ENCODE measurements at regions not wholly inside any gene's neighbourhood (a gene's known extent, or its start where the extent isn't known, plus 50 kb on each side); places are given as distances from the start of the nearest gene placed in this dataset.
A peak's percentile ranks its signal among the peaks of the same experiment; 100 is the strongest.

- DNase-seq (ENCODE audit: low read depth) = no peak
These were observed 831.0 kb downstream of the C6orf118 start for GRCh38 chr6:164478426-164478825.

GRCh38 chr6:164477790-164478189, 831.6 kb downstream of the C6orf118 start:
- DNase-seq (ENCODE audit: low read depth) = no peak

- DNase-seq (ENCODE audit: low read depth) = peak; percentile 12
These were observed 832.3 kb downstream of the C6orf118 start for GRCh38 chr6:164477101-164477500.

GRCh38 chr6:164469276-164469949, 840.0 kb downstream of the C6orf118 start:
- DNase-seq (ENCODE audit: low read depth) = no peak

GRCh38 chr6:164455835-164456234, 853.6 kb downstream of the C6orf118 start:
- no peak for DNase-seq (ENCODE audit: low read depth)

GRCh38 chr6:164453835-164454234, 855.6 kb downstream of the C6orf118 start:
- no peak for DNase-seq (ENCODE audit: low read depth)

GRCh38 chr6:164442572-164442971, 866.8 kb downstream of the C6orf118 start:
- no peak for DNase-seq (ENCODE audit: low read depth)

- DNase-seq (ENCODE audit: low read depth) = no peak
These were observed 870.1 kb downstream of the C6orf118 start for GRCh38 chr6:164439331-164439730.

GRCh38 chr6:164436976-164437375, 872.4 kb downstream of the C6orf118 start:
- DNase-seq (ENCODE audit: low read depth) = no peak

- DNase-seq (ENCODE audit: low read depth) = no peak
These were observed 881.5 kb downstream of the C6orf118 start for GRCh38 chr6:164427728-164428402.

GRCh38 chr6:164424489-164424888, 884.9 kb downstream of the C6orf118 start:
- no peak for DNase-seq (ENCODE audit: low read depth)

- no peak for DNase-seq (ENCODE audit: low read depth)
These were observed 890.3 kb downstream of the C6orf118 start for GRCh38 chr6:164419099-164419498.

GRCh38 chr6:164418262-164418588, 891.2 kb downstream of the C6orf118 start:
- no peak for DNase-seq (ENCODE audit: low read depth)

GRCh38 chr6:164417537-164418261, 891.7 kb downstream of the C6orf118 start:
- no peak for DNase-seq (ENCODE audit: low read depth)

GRCh38 chr6:164415832-164416563, 893.4 kb downstream of the C6orf118 start:
- no peak for DNase-seq (ENCODE audit: low read depth)

GRCh38 chr6:164414695-164415094, 894.7 kb downstream of the C6orf118 start:
- no peak for DNase-seq (ENCODE audit: low read depth)

GRCh38 chr6:164412566-164412965, 896.8 kb downstream of the C6orf118 start:
- DNase-seq (ENCODE audit: low read depth) = no peak

- no peak for DNase-seq (ENCODE audit: low read depth)
These were observed 899.4 kb downstream of the C6orf118 start for GRCh38 chr6:164410017-164410416.

- DNase-seq (ENCODE audit: low read depth) = no peak
These were observed 899.9 kb downstream of the C6orf118 start for GRCh38 chr6:164409309-164410009.

GRCh38 chr6:164408868-164409267, 900.5 kb downstream of the C6orf118 start:
- no peak for DNase-seq (ENCODE audit: low read depth)

GRCh38 chr6:164404812-164405488, 904.5 kb downstream of the C6orf118 start:
- DNase-seq (ENCODE audit: low read depth) = no peak

Data from LHCN-M2 (cell line).